ENCODE measurements at regions not wholly inside any gene's neighbourhood (a gene's known extent, or its start where the extent isn't known, plus 50 kb on each side); places are given as distances from the start of the nearest gene placed in this dataset.

DNA sequence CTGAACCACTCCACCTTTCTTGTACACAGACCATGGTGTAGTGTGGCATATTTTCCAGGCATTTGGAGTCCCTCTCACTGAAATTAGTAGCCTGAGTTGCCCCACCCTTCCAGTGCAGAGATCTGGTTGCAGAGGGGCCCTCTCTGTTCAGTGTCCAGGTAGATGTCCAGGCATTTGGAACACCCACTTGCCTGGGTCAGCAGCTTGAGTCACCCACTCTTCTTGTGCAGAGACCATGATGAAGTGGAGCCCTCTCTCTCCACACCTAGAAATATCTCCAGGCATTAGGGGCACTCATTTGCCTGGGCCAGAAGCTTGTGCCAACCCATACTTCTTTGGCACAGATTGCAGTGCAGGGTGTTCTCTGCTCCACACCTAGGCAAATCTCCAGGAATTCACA, 2733.3 kb downstream of the PCDH7 start:
- TF ChIP-seq, protein P1, sequence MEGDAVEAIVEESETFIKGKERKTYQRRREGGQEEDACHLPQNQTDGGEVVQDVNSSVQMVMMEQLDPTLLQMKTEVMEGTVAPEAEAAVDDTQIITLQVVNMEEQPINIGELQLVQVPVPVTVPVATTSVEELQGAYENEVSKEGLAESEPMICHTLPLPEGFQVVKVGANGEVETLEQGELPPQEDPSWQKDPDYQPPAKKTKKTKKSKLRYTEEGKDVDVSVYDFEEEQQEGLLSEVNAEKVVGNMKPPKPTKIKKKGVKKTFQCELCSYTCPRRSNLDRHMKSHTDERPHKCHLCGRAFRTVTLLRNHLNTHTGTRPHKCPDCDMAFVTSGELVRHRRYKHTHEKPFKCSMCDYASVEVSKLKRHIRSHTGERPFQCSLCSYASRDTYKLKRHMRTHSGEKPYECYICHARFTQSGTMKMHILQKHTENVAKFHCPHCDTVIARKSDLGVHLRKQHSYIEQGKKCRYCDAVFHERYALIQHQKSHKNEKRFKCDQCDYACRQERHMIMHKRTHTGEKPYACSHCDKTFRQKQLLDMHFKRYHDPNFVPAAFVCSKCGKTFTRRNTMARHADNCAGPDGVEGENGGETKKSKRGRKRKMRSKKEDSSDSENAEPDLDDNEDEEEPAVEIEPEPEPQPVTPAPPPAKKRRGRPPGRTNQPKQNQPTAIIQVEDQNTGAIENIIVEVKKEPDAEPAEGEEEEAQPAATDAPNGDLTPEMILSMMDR (conservative IDR thresholded peaks at IDR 0.05; ENCODE audit: low read depth, low read length): no peak
- no peak overlapping the region for H3K4me3 ChIP-seq (ENCODE audit: low read length)
- DNase-seq (ENCODE audit: low read depth): no peak

- no peak overlapping the region for H3K4me3 ChIP-seq (ENCODE audit: low read length)
- DNase-seq (ENCODE audit: low read depth): no peak
- TF ChIP-seq, protein P1 (conservative IDR thresholded peaks at IDR 0.05; ENCODE audit: low read depth, low read length): no peak
Observed at GRCh38 chr4:33453916-33454315, 2733.7 kb downstream of the PCDH7 start.

GRCh38 chr4:33465565-33465964, 2745.4 kb downstream of the PCDH7 start:
- TF ChIP-seq, protein P1 (conservative IDR thresholded peaks at IDR 0.05; ENCODE audit: low read depth, low read length): no peak
- no peak for DNase-seq (ENCODE audit: low read depth)
- H3K4me3 ChIP-seq (ENCODE audit: low read length): no peak overlapping the region

DNA sequence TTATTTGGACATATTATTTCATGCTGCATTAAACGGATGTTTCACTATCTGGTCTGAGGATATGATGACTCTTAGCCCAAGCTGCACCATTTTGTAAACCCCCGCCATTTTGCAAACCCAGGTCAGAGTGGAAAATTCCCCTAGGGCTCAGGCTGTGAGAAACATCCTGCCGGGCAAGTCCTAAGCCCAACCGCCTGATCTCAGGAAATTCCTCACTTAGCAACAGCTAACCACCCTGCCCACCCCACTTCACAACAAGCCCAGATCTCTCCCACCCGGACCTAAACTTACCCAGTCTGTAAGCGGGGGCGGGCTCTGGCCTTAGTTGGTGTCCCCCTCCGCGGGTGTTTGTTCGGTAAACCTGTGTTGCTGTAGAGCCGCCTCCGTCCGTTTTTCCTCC, 2747.1 kb downstream of the PCDH7 start:
- DNase-seq (ENCODE audit: low read depth): no peak
- TF ChIP-seq, protein P1 (conservative IDR thresholded peaks at IDR 0.05; ENCODE audit: low read depth, low read length): no peak
- H3K4me3 ChIP-seq (ENCODE audit: low read length): no peak overlapping the region

GRCh38 chr4:33470805-33471204, 2750.6 kb downstream of the PCDH7 start:
- H3K4me3 ChIP-seq (ENCODE audit: low read length): no peak overlapping the region
- no peak for DNase-seq (ENCODE audit: low read depth)
- TF ChIP-seq, protein P1 (conservative IDR thresholded peaks at IDR 0.05; ENCODE audit: low read depth, low read length): no peak

- no peak for DNase-seq (ENCODE audit: low read depth)
- TF ChIP-seq, protein P1 (conservative IDR thresholded peaks at IDR 0.05; ENCODE audit: low read depth, low read length): no peak
- no peak overlapping the region for H3K4me3 ChIP-seq (ENCODE audit: low read length)
Observed at GRCh38 chr4:33477715-33478114, 2757.5 kb downstream of the PCDH7 start.

DNA sequence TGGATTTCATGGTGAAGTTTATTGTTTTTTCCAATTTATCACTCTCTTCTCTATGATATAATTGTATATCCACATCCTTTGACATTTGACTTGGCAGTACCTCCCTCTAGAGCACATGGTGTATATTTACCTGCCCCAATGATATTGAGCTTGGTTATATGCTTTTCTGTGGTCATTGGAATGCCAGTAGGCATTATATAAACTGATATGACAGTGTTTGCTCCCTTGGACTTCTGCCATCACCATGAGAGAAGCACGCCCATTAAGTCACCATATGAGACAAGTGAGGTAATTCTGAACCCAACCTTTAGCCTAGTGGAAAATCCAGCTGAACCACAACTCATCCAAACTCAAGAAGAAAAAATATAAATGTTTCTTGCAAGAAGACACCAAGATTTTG, 2761.5 kb downstream of the ARAP2 start:
- TF ChIP-seq, protein P1 (conservative IDR thresholded peaks at IDR 0.05; ENCODE audit: low read depth, low read length): no peak
- no peak overlapping the region for H3K4me3 ChIP-seq (ENCODE audit: low read length)
- no peak for DNase-seq (ENCODE audit: low read depth)

All from retinal pigment epithelial cell (primary cell).